Uterus (tissue), 3 donors: ENCODE measurements at regions not wholly inside any gene's neighbourhood (a gene's known extent, or its start where the extent isn't known, plus 50 kb on each side); places are given as distances from the start of the nearest gene placed in this dataset.

Experiments
- DNase-seq, 2 donors: peaks; one replicate each; pipeline ENCODE4 v3.0.0-alpha.2; 2019 to 2020
- H3K27ac ChIP-seq, 2 donors: fragments of 200-600 bp; sonication (generic); 1 replicate in 1 of 2; 2 replicates in 1 of 2; pipeline ENCODE4 v1.5.1; 2016 to 2018
- H3K27me3 ChIP-seq, 2 donors: fragments of 200-600 bp; sonication (generic); one replicate each; pipeline ENCODE4 v1.5.1; 2018 to 2019; ENCODE audit warnings: control low read depth in 1 of 2
- H3K36me3 ChIP-seq, 2 donors: fragments of 200-600 bp; sonication (generic); one replicate each; pipeline ENCODE4 v1.5.1; 2019; ENCODE audit warnings: control low read depth in 1 of 2
- H3K4me1 ChIP-seq, 2 donors: fragments of 200-600 bp; sonication (generic); one replicate each; pipeline ENCODE4 v1.5.1; 2018 to 2019; ENCODE audit warnings: control low read depth in 1 of 2
- H3K4me3 ChIP-seq, 2 donors: fragments of 200-600 bp; sonication (generic); 1 replicate in 1 of 2; 2 replicates in 1 of 2; pipeline ENCODE4 v1.5.1; 2018 to 2019; ENCODE audit warnings: mild to moderate bottlenecking in 1 of 2
- H3K9me3 ChIP-seq, 2 donors: fragments of 200-600 bp; sonication (generic); one replicate each; pipeline ENCODE4 v1.5.1; 2019; ENCODE audit warnings: control low read depth in 1 of 2
- POLR2A ChIP-seq, 2 donors: fragments of 450-650 bp; IDR thresholded peaks; one replicate each; pipeline ENCODE4 v1.6.1; 2016; ENCODE audit warnings: antibody characterized with exemption in 2 of 2, mild to moderate bottlenecking in 1 of 2, moderate library complexity in 1 of 2
- intact Hi-C: fragments of 100-400 bp; cut with DNase I; formaldehyde crosslinking; loops from one replicate; pipeline ENCODE4 v1.15.1; 2023; ENCODE audit warnings: low total_unique reads
- TF ChIP-seq, protein P1 (sequence below), 4 experiments: fragments of 200-600 bp in 2 of 4; fragments of 450-650 bp in 2 of 4; sonication (generic) in 2 of 4; IDR thresholded peaks; one replicate each; pipeline ENCODE4 v1.5.1; 2016 to 2019; ENCODE audit warnings: antibody characterized with exemption in 4 of 4, mild to moderate bottlenecking in 2 of 4, moderate library complexity in 1 of 4
- donor health status: DM: yes; HTN: yes; CAD: no.

DNA sequence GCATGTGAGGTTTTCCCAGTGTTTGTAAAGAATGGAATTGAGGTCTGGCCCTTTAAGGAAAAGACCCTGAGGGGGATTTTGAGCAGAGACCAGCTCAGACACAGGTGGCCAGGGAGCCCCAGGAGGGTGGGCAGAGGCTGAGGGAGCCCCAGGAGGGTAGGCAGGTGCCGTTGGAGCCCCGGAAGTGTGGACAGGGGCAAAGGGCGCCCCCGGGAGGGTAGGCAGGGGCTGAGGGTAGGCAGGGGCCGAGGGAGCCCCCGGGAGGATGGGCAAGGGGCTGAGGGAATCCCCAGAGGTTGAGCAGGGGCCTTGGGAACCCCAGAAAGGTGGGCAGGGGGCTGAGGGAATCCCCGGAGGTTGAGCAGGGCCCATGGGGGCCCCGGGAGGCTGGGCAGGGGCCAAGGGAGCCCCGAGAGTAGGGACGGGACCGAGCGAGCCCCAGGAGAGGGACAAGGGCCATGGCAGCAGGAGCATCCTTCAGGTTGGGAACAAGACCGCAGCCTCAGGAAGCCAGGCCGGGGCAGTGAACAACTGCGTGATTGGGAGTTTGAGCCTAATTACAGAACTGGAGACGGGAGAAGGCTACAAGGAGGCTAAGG is 292.0 kb downstream of the BRD1 start:
- Histone ChIP-seq H3K4me1 (no peaks in the 10 kb centered on the region), H3K36me3 (no peaks in the 10 kb centered on the region), H3K9me3 (no peaks in the 10 kb centered on the region), H3K27ac (no peak overlapping the region), H3K27me3 (no peaks in the 10 kb centered on the region), H3K4me3 (no peak overlapping the region)
- TF ChIP-seq, protein P1, sequence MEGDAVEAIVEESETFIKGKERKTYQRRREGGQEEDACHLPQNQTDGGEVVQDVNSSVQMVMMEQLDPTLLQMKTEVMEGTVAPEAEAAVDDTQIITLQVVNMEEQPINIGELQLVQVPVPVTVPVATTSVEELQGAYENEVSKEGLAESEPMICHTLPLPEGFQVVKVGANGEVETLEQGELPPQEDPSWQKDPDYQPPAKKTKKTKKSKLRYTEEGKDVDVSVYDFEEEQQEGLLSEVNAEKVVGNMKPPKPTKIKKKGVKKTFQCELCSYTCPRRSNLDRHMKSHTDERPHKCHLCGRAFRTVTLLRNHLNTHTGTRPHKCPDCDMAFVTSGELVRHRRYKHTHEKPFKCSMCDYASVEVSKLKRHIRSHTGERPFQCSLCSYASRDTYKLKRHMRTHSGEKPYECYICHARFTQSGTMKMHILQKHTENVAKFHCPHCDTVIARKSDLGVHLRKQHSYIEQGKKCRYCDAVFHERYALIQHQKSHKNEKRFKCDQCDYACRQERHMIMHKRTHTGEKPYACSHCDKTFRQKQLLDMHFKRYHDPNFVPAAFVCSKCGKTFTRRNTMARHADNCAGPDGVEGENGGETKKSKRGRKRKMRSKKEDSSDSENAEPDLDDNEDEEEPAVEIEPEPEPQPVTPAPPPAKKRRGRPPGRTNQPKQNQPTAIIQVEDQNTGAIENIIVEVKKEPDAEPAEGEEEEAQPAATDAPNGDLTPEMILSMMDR (IDR thresholded peaks at IDR 0.05): no peak
- TF ChIP-seq POLR2A (IDR thresholded peaks at IDR 0.05): no peak
- intact Hi-C loops: no loop called here
- no peak for DNase-seq

DNA sequence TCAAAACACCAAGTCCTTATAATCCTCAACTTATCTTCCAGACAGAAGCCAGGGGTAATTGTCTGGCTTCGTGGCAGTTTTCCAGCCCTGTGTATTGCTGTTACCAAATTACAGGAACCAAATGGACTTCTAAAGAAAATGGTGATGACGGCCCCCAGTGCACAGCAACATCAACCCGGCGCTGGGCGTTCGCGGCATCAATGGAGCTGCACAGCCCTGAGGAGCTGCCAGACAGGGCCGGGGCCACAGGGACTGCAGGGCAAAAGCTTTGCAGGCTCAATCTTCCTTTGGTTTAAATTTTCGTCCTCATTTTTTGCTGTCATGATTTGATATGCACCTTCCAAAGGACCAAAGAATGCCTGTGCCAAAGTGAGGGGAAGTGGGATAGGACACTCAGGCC is 292.5 kb downstream of the BRD1 start:
- Histone ChIP-seq H3K27ac (no peak overlapping the region), H3K27me3 (no peaks in the 10 kb centered on the region), H3K4me3 (no peak overlapping the region), H3K9me3 (no peaks in the 10 kb centered on the region), H3K36me3 (no peaks in the 10 kb centered on the region), H3K4me1 (no peaks in the 10 kb centered on the region)
- intact Hi-C loops: no loop called here
- no peak for TF ChIP-seq POLR2A (IDR thresholded peaks at IDR 0.05)
- TF ChIP-seq, protein P1 (IDR thresholded peaks at IDR 0.05): no peak
- DNase-seq: no peak

DNA sequence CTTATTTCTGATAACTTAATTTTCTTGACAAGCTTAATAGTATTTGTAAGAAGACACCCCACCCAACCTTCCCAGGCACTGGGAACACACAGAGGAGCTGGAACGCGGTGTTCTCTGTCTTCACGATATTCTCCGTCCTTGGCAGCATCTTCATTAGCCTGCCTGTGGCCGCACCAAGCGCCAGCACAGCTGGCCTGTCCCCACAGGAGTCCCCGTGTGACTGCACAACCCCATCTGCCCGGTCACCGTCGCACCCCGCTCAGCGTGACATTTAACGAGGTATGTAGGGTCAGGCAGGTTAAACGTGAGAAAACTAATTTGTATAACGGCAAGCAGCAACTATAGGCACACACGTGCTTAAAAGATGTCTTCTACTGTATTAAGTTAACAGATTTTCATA is 293.3 kb downstream of the BRD1 start:
- intact Hi-C loops: no loop called here
- Histone ChIP-seq H3K4me1 (no peaks in the 10 kb centered on the region), H3K27ac (no peak overlapping the region), H3K9me3 (no peaks in the 10 kb centered on the region), H3K4me3 (no peak overlapping the region), H3K27me3 (no peaks in the 10 kb centered on the region), H3K36me3 (no peaks in the 10 kb centered on the region)
- DNase-seq: no peak
- TF ChIP-seq, protein P1 (IDR thresholded peaks at IDR 0.05): no peak
- no peak for TF ChIP-seq POLR2A (IDR thresholded peaks at IDR 0.05)

DNA sequence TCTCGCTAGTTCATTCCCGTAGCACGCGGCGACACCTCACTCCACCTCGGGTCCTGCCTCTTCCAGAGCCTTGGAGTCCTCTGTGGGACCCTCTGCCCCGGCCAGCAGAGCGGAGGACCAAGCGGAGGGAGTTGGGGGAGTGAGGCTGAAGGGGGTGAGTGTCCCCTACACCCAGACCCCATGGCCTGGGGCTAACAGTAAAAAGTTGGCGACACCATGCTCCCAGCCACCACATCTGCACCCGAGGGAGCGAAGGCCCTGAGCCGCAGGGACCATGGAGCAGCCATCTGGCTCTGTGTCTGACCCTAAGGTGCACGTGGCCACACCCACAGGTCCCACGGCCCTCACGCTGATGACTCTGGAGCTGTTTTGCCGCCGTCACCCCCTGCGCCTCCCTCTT is 293.8 kb downstream of the BRD1 start:
- H3K9me3 ChIP-seq: no peaks in the 10 kb centered on the region
- TF ChIP-seq POLR2A (IDR thresholded peaks at IDR 0.05): no peak
- TF ChIP-seq, protein P1 (IDR thresholded peaks at IDR 0.05): no peak
- no peak for DNase-seq
- no peaks in the 10 kb centered on the region for H3K4me1 ChIP-seq
- H3K27me3 ChIP-seq: no peaks in the 10 kb centered on the region
- no peak overlapping the region for H3K4me3 ChIP-seq
- H3K27ac ChIP-seq: no peak overlapping the region
- intact Hi-C loops: no loop called here
- H3K36me3 ChIP-seq: no peaks in the 10 kb centered on the region

DNA sequence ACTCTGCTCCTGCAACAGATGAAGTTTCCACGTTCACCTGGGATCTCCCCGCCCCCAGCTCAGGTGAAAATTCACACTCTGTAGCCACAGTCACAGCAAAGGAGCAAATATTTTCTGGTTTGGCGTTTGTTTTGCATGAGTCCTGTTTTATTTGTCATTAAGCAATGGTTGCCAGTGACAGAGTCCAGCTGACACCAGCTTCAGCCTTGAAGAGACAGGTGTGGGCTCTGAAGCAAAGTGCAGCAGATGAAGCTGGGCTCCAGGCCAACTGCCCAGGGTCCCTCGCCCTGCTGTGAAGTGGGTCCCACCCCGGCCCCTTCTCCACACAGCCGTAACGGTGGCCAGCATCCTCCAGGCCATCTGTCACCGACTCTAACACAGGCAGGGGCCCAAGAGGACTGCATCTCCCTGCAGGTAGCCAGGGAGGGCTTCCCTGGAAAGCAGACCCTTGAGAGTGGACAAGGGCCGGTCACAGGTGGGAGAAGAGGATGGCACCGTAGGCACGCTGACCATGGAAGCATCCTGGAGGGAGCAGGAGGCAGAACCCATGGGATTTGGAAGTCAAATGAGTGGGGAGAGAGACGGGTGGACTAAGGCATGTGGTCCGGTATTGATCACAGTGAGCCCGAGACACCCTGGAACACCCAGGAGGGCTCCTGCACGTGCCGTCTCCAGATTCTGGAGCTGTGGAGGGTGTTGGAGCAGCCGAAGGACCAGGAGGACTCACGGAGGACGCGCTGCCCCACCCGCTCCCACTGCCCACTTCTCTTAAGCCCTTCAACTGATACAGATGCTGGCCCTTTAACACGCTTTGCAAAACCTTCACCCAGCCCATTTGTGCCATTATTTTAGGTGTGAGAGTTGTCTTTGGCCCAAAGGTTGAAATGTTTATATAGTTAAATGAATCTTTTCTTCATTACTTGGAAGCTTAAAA is 294.5 kb downstream of the BRD1 start:
- TF ChIP-seq, protein P1 (IDR thresholded peaks at IDR 0.05): no peak
- TF ChIP-seq POLR2A (IDR thresholded peaks at IDR 0.05): no peak
- Histone ChIP-seq H3K36me3 (no peaks in the 10 kb centered on the region), H3K27me3 (no peaks in the 10 kb centered on the region), H3K4me3 (no peak overlapping the region), H3K9me3 (no peaks in the 10 kb centered on the region), H3K27ac (no peak overlapping the region), H3K4me1 (no peaks in the 10 kb centered on the region)
- intact Hi-C loops: no loop called here
- no peak for DNase-seq
